Spleen (tissue), 11 donors: ENCODE measurements at regions not wholly inside any gene's neighbourhood (a gene's known extent, or its start where the extent isn't known, plus 50 kb on each side); places are given as distances from the start of the nearest gene placed in this dataset.

Experiments used
- DNase-seq: peaks from one replicate; pipeline ENCODE4 v3.0.0-alpha.2; 2020
- H3K27ac ChIP-seq, 8 donors: fragments of 200-600 bp; sonication (generic) in 7 of 8; 1 replicate in 4 of 8; 2 replicates in 4 of 8; pipeline versions ENCODE4 v1.5.0 to v1.8.0; 2016 to 2021; ENCODE audit warnings: inconsistent platforms in 4 of 8, mild to moderate bottlenecking in 4 of 8, moderate library complexity in 1 of 8
- H3K27me3 ChIP-seq, 7 donors: fragments of 200-600 bp; sonication (generic) in 6 of 7; replicated peaks in 1 of 7; 1 replicate in 4 of 7; 2 replicates in 3 of 7; pipeline versions ENCODE4 v1.5.0 to v1.8.0; 2016 to 2021; ENCODE audit warnings: inconsistent platforms in 3 of 7, mild to moderate bottlenecking in 1 of 7
- H3K36me3 ChIP-seq, 6 donors: fragments of 200-600 bp; sonication (generic) in 5 of 6; 1 replicate in 4 of 6; 2 replicates in 2 of 6; pipeline versions ENCODE4 v1.5.0 to v1.8.0; 2016 to 2021; ENCODE audit warnings: inconsistent platforms in 2 of 6
- H3K4me1 ChIP-seq, 6 donors: fragments of 200-600 bp; sonication (generic) in 5 of 6; 1 replicate in 3 of 6; 2 replicates in 3 of 6; pipeline versions ENCODE4 v1.5.0 to v1.8.0; 2016 to 2021; ENCODE audit warnings: inconsistent platforms in 3 of 6
- H3K4me3 ChIP-seq, 8 donors: fragments of 200-600 bp; sonication (generic) in 7 of 8; 1 replicate in 4 of 8; 2 replicates in 4 of 8; pipeline versions ENCODE4 v1.5.0 to v1.8.0; 2016 to 2021; ENCODE audit warnings: inconsistent platforms in 4 of 8, mild to moderate bottlenecking in 4 of 8, moderate library complexity in 2 of 8
- H3K9me3 ChIP-seq, 8 donors: fragments of 200-600 bp; sonication (generic) in 7 of 8; 1 replicate in 4 of 8; 2 replicates in 4 of 8; pipeline versions ENCODE4 v1.5.0 to v1.8.0; 2016 to 2021; ENCODE audit warnings: inconsistent platforms in 4 of 8
- CTCF ChIP-seq, 11 experiments: fragments of 200-600 bp in 7 of 11; fragments of 450-650 bp in 4 of 11; sonication (generic) in 4 of 11; IDR thresholded peaks in 8 of 11; conservative IDR thresholded peaks in 3 of 11; 1 replicate in 7 of 11; 2 replicates in 4 of 11; pipeline versions ENCODE4 v1.4.0 to v1.8.0; 2016 to 2021; ENCODE audit warnings: antibody characterized with exemption in 11 of 11, inconsistent platforms in 4 of 11, mild to moderate bottlenecking in 1 of 11
- POLR2A ChIP-seq, 3 donors: fragments of 450-650 bp; IDR thresholded peaks; one replicate each; pipeline ENCODE4 v1.5.1; 2017; ENCODE audit warnings: antibody characterized with exemption in 3 of 3, mild to moderate bottlenecking in 1 of 3
- POLR2AphosphoS5 ChIP-seq, 3 donors: sonication (generic); formaldehyde crosslinking; IDR thresholded peaks; one replicate each; pipeline ENCODE4 v1.5.1; 2017; ENCODE audit warnings: antibody characterized with exemption in 3 of 3
- WGBS, 5 donors: extraction: QIAGEN DNeasy Blood & Tissue Kit in 3 of 5; methylation state at CpG; one replicate each; pipeline versions ENCODE4 v1.1.5 to v1.1.7; 2013 to 2018; 5-methylcytosine and 5-hydroxymethylcytosine counted together
- intact Hi-C: fragments of 100-400 bp; cut with DNase I; formaldehyde crosslinking; loops from one replicate; pipeline ENCODE4 v1.15.0; 2023; ENCODE audit warnings: low total_unique reads
- donor health status: healthy with polysubstance abuse.
- donor health status: DM: no; HTN: no; CAD: no; lungs with moderate emphysema.
- donor health status: DM: no; HTN: no; CAD: no.
- donor health status: Bipolar disorder and iron deficiency.
- donor health status: healthy.
- donor health status: DM: no; HTN: no; CAD: no.
- donor health status: DM: yes; HTN: yes; CAD: no.

GRCh38 chr1:195701149-195701548 is 907.1 kb downstream of the KCNT2 start:
- Histone ChIP-seq H3K27ac (no peak overlapping the region), H3K4me1 (no peaks in the 10 kb centered on the region), H3K27me3 (no peaks in the 10 kb centered on the region), H3K9me3 (no peaks in the 10 kb centered on the region), H3K36me3 (no peaks in the 10 kb centered on the region), H3K4me3 (no peak overlapping the region)
- TF ChIP-seq POLR2AphosphoS5 (IDR thresholded peaks at IDR 0.05) (no peak), POLR2A (IDR thresholded peaks at IDR 0.05) (no peak), CTCF (IDR thresholded peaks at IDR 0.05 in 8 of 11, conservative IDR thresholded peaks at IDR 0.05 in 3 of 11) (no peak)
- intact Hi-C loops, result no loop called here
- WGBS, 5 donors, result 70 to 83% (median 74%) methylated on average over 5 of the region's 5 CpGs
- no peak for DNase-seq

GRCh38 chr1:195697130-195697529 is 911.1 kb downstream of the KCNT2 start:
- intact Hi-C loops, result no loop called here
- no peak overlapping the region for H3K27ac ChIP-seq
- no peak overlapping the region for H3K4me3 ChIP-seq
- no peaks in the 10 kb centered on the region for H3K36me3 ChIP-seq
- TF ChIP-seq CTCF (IDR thresholded peaks at IDR 0.05 in 8 of 11, conservative IDR thresholded peaks at IDR 0.05 in 3 of 11) (no peak), POLR2A (IDR thresholded peaks at IDR 0.05) (no peak), POLR2AphosphoS5 (IDR thresholded peaks at IDR 0.05) (no peak)
- H3K4me1 ChIP-seq, result no peaks in the 10 kb centered on the region
- H3K27me3 ChIP-seq, result no peaks in the 10 kb centered on the region
- no peak for DNase-seq
- H3K9me3 ChIP-seq, result no peaks in the 10 kb centered on the region
- 80 to 92% (median 80%) methylated on average over 2 of the region's 2 CpGs for WGBS, 5 donors

- no peaks in the 10 kb centered on the region for H3K4me1 ChIP-seq
- TF ChIP-seq CTCF (IDR thresholded peaks at IDR 0.05 in 8 of 11, conservative IDR thresholded peaks at IDR 0.05 in 3 of 11) (no peak), POLR2A (IDR thresholded peaks at IDR 0.05) (no peak), POLR2AphosphoS5 (IDR thresholded peaks at IDR 0.05) (no peak)
- WGBS, 5 donors, result 77 to 91% (median 79%) methylated on average over 3 of the region's 3 CpGs
- H3K36me3 ChIP-seq, result no peaks in the 10 kb centered on the region
- H3K4me3 ChIP-seq, result no peak overlapping the region
- H3K9me3 ChIP-seq, result peaks cover 0 to 6% (median 0%) of the 10 kb centered on the region in 8 donors
- DNase-seq, result no peak
- no peak overlapping the region for H3K27ac ChIP-seq
- intact Hi-C loops, result no loop called here
- no peaks in the 10 kb centered on the region for H3K27me3 ChIP-seq
Observed at GRCh38 chr1:195686764-195687163, 921.5 kb downstream of the KCNT2 start.

GRCh38 chr1:195664628-195665027 is 943.6 kb downstream of the KCNT2 start:
- no peaks in the 10 kb centered on the region for H3K36me3 ChIP-seq
- 80 to 94% (median 90%) methylated on average over 1 of the region's 1 CpG for WGBS, 5 donors
- no peak overlapping the region for H3K27ac ChIP-seq
- no peaks in the 10 kb centered on the region for H3K27me3 ChIP-seq
- no peak overlapping the region for H3K4me3 ChIP-seq
- TF ChIP-seq POLR2AphosphoS5 (IDR thresholded peaks at IDR 0.05), result no peak
- no peak for TF ChIP-seq CTCF (IDR thresholded peaks at IDR 0.05 in 8 of 11, conservative IDR thresholded peaks at IDR 0.05 in 3 of 11)
- no peak for TF ChIP-seq POLR2A (IDR thresholded peaks at IDR 0.05)
- DNase-seq, result no peak
- peaks cover 0 to 10% (median under 1%) of the 10 kb centered on the region in 8 donors for H3K9me3 ChIP-seq
- no peaks in the 10 kb centered on the region for H3K4me1 ChIP-seq
- intact Hi-C loops, result no loop called here
